Ectodermal cell (in vitro differentiated cells): ENCODE measurements at regions not wholly inside any gene's neighbourhood (a gene's known extent, or its start where the extent isn't known, plus 50 kb on each side); places are given as distances from the start of the nearest gene placed in this dataset.

Experiments
- H3K27ac ChIP-seq: 2 replicates; pipeline ENCODE4 v1.7.0; 2013; ENCODE audit warnings: mild to moderate bottlenecking, low read depth, low read length; ENCODE audit not compliant: insufficient read depth, poor library complexity, severe bottlenecking
- H3K27me3 ChIP-seq: 2 replicates; pipeline ENCODE4 v1.7.0; 2013; ENCODE audit warnings: mild to moderate bottlenecking, low read length; ENCODE audit not compliant: insufficient read depth, control insufficient read depth, poor library complexity, severe bottlenecking
- H3K36me3 ChIP-seq: one replicate; pipeline ENCODE4 v1.7.0; 2013; ENCODE audit warnings: low read length; ENCODE audit not compliant: control insufficient read depth, insufficient read depth
- H3K4me1 ChIP-seq: one replicate; pipeline ENCODE4 v1.7.0; 2013; ENCODE audit warnings: low read length; ENCODE audit not compliant: control insufficient read depth, insufficient read depth
- H3K4me3 ChIP-seq: 2 replicates; pipeline ENCODE4 v1.7.0; 2013; ENCODE audit warnings: low read depth, low read length, control low read depth; ENCODE audit not compliant: insufficient read depth
- H3K9me3 ChIP-seq: 2 replicates; pipeline ENCODE4 v1.7.0; 2013; ENCODE audit warnings: mild to moderate bottlenecking, low read length, moderate library complexity; ENCODE audit not compliant: control insufficient read depth
- WGBS, 2 experiments: methylation state at CpG; one replicate each; pipeline ENCODE4 v1.1.7; 2013; ENCODE audit warnings: missing lambda C conversion rate in 2 of 2; 5-methylcytosine and 5-hydroxymethylcytosine counted together

DNA sequence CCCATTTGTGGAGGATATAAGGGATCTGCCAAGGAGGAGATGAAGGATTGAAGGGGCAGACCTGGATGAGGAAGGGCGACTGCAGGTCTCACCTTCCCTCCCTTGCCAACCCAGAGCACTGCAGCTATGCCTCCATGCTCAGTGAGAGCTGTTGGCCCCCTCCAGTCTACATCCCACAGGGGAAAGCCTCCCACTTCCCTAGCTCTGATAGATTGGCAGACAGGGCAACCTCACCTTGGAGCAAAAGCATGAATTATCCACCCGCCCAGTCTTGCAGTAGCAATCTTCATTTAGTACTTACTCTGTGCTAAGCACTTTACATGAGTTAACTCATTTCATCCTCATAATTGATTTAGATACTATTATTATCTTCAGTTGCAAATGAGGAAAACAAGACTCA lies 70.4 kb upstream of the SMNDC1 start:
- H3K4me3 ChIP-seq: no peak overlapping the region
- H3K4me1 ChIP-seq: peaks cover 6% of the 10 kb centered on the region
- no peak overlapping the region for H3K27ac ChIP-seq
- H3K9me3 ChIP-seq: no peaks in the 10 kb centered on the region
- 96 to 98% methylated on average over 2 of the region's 2 CpGs for WGBS, 2 experiments
- H3K36me3 ChIP-seq: no peaks in the 10 kb centered on the region
- H3K27me3 ChIP-seq: no peaks in the 10 kb centered on the region

DNA sequence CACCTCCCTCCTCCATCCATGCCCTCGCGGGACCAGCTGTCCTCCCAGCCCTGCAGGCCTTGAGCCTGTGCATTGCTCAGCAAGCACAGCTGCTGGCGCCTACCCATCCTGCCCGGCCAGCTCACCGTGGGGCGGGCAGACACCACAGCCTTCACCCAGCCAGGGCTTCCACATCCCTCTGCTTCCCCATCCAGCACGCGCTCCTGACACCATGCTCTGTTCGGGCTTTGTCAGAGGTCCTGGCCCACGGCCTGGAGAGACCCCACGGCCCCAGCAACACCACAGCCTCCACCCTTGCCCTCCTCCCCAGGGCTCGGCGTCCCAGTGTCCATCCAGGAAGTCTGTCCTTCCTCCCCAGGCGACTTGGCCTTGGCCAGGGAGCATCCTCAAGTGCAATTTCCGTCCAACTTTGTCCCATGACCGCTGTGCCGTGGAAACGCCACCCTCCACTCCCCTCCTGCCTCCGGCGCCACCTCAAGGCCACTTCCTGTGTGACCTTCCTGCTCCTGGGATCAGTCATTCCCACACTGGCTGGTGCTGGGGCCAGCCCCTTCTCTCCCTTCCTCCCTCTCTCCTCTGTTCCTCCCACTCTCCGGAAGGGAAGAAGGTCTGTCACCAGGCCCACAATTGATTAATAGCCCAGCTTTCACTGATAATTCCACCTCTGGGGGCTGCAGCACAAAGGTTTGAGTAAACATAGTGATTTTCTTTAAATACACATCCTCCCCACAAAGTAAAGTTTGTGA lies 71.5 kb upstream of the SMNDC1 start:
- 92 to 94% methylated on average over 21 of the region's 21 CpGs for WGBS, 2 experiments
- no peaks in the 10 kb centered on the region for H3K27me3 ChIP-seq

DNA sequence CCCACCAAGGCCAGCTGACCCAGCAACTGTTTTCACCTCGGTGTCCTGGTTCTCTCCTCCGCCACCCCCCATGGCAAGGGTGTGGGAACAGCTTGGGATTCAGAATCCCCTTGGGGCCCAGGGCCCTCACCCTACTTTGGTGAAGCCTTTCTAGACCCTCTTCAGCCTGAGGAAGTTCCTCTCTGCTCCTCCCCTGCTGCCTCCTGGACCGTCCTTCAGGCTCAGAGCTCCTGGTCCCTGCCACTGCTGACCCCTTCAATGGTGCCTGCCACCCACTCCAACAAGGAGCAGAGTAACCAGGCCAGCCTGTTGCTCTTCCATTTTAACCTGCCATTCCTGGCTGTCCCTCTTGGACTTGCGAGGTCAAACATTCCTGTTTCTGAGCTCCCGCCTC lies 72.0 kb upstream of the SMNDC1 start:
- H3K36me3 ChIP-seq: no peaks in the 10 kb centered on the region
- H3K27ac ChIP-seq: no peak overlapping the region
- WGBS, 2 experiments: 84 to 88% methylated on average over 5 of the region's 5 CpGs
- no peaks in the 10 kb centered on the region for H3K27me3 ChIP-seq
- H3K4me3 ChIP-seq: no peak overlapping the region
- peaks cover 6% of the 10 kb centered on the region for H3K4me1 ChIP-seq
- H3K9me3 ChIP-seq: no peaks in the 10 kb centered on the region

More for the DNA sequence above, 71.5 kb upstream of the SMNDC1 start:
- H3K36me3 ChIP-seq: no peaks in the 10 kb centered on the region
- H3K4me1 ChIP-seq: peaks cover 6% of the 10 kb centered on the region
- no peak overlapping the region for H3K4me3 ChIP-seq
- no peaks in the 10 kb centered on the region for H3K9me3 ChIP-seq
- H3K27ac ChIP-seq: no peak overlapping the region

GRCh38 chr10:110378006-110378405 lies 73.3 kb upstream of the SMNDC1 start:
- H3K4me3 ChIP-seq: no peak overlapping the region
- no peaks in the 10 kb centered on the region for H3K9me3 ChIP-seq
- H3K4me1 ChIP-seq: peaks cover 6% of the 10 kb centered on the region
- H3K27ac ChIP-seq: no peak overlapping the region
- no peaks in the 10 kb centered on the region for H3K36me3 ChIP-seq
- WGBS, 2 experiments: 93 to 94% methylated on average over 4 of the region's 4 CpGs
- no peaks in the 10 kb centered on the region for H3K27me3 ChIP-seq

- H3K4me3 ChIP-seq: no peak overlapping the region
- H3K4me1 ChIP-seq: peaks cover 6% of the 10 kb centered on the region
- no peaks in the 10 kb centered on the region for H3K27me3 ChIP-seq
- H3K36me3 ChIP-seq: no peaks in the 10 kb centered on the region
- WGBS, 2 experiments: 91 to 93% methylated on average over 5 to 6 of the region's 6 CpGs
- no peak overlapping the region for H3K27ac ChIP-seq
- no peaks in the 10 kb centered on the region for H3K9me3 ChIP-seq
Measured at GRCh38 chr10:110378533-110379108, 73.9 kb upstream of the SMNDC1 start.

DNA sequence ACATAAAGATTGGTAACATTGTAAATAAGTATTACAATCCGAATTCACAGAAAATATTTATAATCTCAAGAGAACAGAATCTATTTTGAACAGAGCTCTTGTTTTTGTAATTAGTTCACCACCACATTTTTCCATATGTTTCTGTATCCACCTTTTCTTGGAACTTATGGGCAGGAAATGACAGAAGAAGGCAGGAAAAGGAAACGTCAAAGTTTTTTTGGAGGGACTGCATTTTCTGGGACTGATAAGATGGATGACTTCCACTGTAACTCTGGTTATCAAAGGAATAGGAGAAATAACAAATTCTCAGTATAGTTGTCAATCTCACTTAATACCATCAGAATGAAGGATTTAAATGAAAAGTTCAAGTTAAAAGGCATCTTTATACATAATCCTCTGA lies 75.1 kb upstream of the SMNDC1 start:
- H3K9me3 ChIP-seq: no peaks in the 10 kb centered on the region
- no peaks in the 10 kb centered on the region for H3K36me3 ChIP-seq
- 86 to 96% methylated on average over 1 of the region's 2 CpGs for WGBS, 2 experiments
- no peak overlapping the region for H3K27ac ChIP-seq
- no peak overlapping the region for H3K4me3 ChIP-seq
- no peaks in the 10 kb centered on the region for H3K27me3 ChIP-seq
- H3K4me1 ChIP-seq: peaks cover 6% of the 10 kb centered on the region

DNA sequence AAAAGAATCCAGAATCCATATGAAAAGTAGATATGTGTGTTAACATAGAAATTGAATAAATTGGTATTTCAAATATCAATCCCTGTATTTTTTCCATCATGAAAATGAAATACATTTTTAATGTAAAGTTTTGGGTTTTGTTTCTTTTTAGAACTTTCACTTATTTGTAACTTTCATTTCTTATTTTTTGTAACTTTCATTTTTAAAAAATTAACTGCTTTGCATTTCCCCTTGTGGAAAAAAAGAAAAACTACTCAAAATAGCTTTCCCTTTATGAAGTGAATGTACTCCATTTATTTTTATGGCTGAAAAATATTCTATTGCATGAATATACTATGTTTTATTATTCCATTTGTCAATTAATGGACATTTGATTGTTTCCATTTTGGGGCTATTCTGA lies 75.6 kb upstream of the SMNDC1 start:
- no peaks in the 10 kb centered on the region for H3K36me3 ChIP-seq
- peaks cover 6% of the 10 kb centered on the region for H3K4me1 ChIP-seq
- no peak overlapping the region for H3K4me3 ChIP-seq

DNA sequence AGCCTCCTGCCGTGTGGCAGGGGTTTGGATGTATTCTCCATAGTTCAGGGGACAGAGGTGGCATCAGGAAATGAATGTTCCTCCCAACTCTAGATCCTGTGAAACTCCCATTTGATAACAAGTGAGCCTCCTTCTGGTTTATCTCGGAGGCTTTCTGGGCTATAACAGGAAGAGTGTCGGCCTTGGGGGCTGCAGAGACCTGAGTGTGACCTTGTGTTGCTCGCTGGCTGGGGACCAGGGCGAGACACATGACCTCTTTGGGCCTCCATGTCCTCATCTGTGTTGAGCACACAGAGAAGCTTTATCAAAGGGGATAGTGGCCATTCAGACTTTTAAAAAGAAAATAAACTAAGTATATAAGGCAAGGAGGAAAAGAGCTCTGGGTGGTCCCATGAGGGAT lies 78.0 kb upstream of the SMNDC1 start:
- no peaks in the 10 kb centered on the region for H3K36me3 ChIP-seq
- WGBS, 2 experiments: 91 to 95% methylated on average over 5 of the region's 5 CpGs
- H3K27me3 ChIP-seq: no peaks in the 10 kb centered on the region
- no peaks in the 10 kb centered on the region for H3K4me1 ChIP-seq
- H3K4me3 ChIP-seq: no peak overlapping the region
- H3K27ac ChIP-seq: no peak overlapping the region
- no peaks in the 10 kb centered on the region for H3K9me3 ChIP-seq

More for the DNA sequence above, 75.6 kb upstream of the SMNDC1 start:
- no peaks in the 10 kb centered on the region for H3K27me3 ChIP-seq
- H3K9me3 ChIP-seq: no peaks in the 10 kb centered on the region
- H3K27ac ChIP-seq: no peak overlapping the region

DNA sequence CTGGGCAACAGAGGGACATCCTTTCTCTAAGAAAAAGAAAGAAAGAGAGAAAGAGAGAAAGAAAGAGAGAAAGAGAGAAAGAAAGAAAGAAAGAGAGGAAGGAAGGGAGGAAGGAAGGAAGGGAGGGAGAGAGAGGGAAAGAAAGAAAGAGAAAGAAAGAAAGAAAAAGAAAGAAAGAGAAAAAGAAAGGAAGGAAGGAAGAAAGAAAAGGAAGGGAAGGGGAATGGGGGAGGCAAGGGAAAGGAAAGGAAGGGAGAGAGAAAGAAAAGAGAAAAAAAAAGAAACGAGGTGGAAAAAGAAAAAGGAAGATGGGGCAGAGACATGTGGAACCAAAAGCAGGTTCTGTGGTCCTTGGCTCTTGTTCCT lies 82.9 kb upstream of the SMNDC1 start:
- WGBS, 2 experiments: 91 to 93% methylated on average over 1 of the region's 1 CpG
- no peak overlapping the region for H3K27ac ChIP-seq
- peaks cover 4% of the 10 kb centered on the region for H3K4me1 ChIP-seq
- no peaks in the 10 kb centered on the region for H3K36me3 ChIP-seq
- H3K9me3 ChIP-seq: no peaks in the 10 kb centered on the region
- no peak overlapping the region for H3K4me3 ChIP-seq
- H3K27me3 ChIP-seq: no peaks in the 10 kb centered on the region

DNA sequence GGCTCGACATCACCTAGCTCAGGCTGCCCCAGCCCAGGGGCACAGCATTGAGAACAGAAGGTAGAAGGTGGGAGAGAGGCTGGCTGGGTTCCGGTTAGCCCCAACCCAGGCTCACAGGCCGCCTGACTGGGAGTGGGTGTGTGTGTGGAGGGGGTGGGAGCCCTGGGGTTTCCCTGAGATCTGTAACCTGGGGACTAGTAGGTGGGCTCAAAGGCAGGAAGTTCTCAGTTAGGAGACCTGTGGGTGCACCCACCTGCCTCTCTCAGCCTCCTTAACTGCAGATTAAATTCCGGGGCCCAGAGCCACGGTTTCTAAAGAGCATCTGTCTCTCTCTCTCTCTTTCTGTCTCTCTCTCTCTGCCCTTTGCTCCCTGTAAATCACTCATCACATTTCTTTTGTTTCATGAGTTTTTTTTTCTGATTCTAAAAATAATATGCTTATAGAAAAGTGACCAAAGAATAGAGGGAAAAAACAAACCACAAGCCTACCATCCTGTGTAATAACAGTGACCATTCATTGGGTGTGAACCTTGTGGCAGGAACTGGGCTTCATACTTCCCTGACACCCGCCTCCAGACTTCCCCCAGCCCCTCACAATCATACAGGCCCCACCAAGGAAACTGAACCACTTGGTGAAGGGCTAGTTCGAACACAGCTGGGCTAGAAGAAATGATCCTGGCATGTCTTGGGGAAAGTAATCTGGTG lies 83.4 kb upstream of the SMNDC1 start:
- H3K4me3 ChIP-seq: no peak overlapping the region
- 85 to 88% methylated on average over 7 of the region's 7 CpGs for WGBS, 2 experiments
- no peaks in the 10 kb centered on the region for H3K9me3 ChIP-seq
- no peaks in the 10 kb centered on the region for H3K27me3 ChIP-seq
- no peak overlapping the region for H3K27ac ChIP-seq
- peaks cover 9% of the 10 kb centered on the region for H3K4me1 ChIP-seq
- H3K36me3 ChIP-seq: no peaks in the 10 kb centered on the region
